H9 (cell line): ENCODE measurements at regions not wholly inside any gene's neighbourhood (a gene's known extent, or its start where the extent isn't known, plus 50 kb on each side); places are given as distances from the start of the nearest gene placed in this dataset.

Experiments used
- DNase-seq: peaks from one replicate; pipeline ENCODE4 v3.0.0-alpha.2; 2017
- H2AFZ ChIP-seq: one replicate; pipeline ENCODE4 v1.6.1; 2013; ENCODE audit warnings: mild to moderate bottlenecking, low read length, control low read depth, moderate library complexity
- H2AK5ac ChIP-seq: 2 replicates; pipeline ENCODE4 v1.6.1; 2013; ENCODE audit warnings: low read length, control low read depth, mixed read lengths; ENCODE audit not compliant: insufficient read length
- H2BK120ac ChIP-seq: one replicate; pipeline ENCODE4 v1.6.1; 2013; ENCODE audit warnings: low read depth, mild to moderate bottlenecking, low read length, control low read depth, inconsistent platforms; ENCODE audit not compliant: poor library complexity, severe bottlenecking
- H2BK12ac ChIP-seq: 2 replicates; pipeline ENCODE4 v1.6.1; 2013; ENCODE audit warnings: low read length, control low read depth, mixed read lengths, low read depth; ENCODE audit not compliant: insufficient read length
- H2BK15ac ChIP-seq: 2 replicates; pipeline ENCODE4 v1.6.1; 2013; ENCODE audit warnings: low read depth, low read length, control low read depth
- H2BK20ac ChIP-seq: one replicate; pipeline ENCODE4 v1.6.1; 2013; ENCODE audit warnings: low read depth, mild to moderate bottlenecking, low read length, control low read depth, inconsistent platforms; ENCODE audit not compliant: poor library complexity, severe bottlenecking
- H2BK5ac ChIP-seq: 2 replicates; pipeline ENCODE4 v1.6.1; 2013; ENCODE audit warnings: low read length, control low read depth, mixed read lengths; ENCODE audit not compliant: insufficient read length
- H3K14ac ChIP-seq: 2 replicates; pipeline ENCODE4 v1.6.1; 2013; ENCODE audit warnings: low read length, control low read depth; ENCODE audit not compliant: insufficient read depth
- H3K18ac ChIP-seq: 2 replicates; pipeline ENCODE4 v1.6.1; 2013; ENCODE audit warnings: low read depth, mild to moderate bottlenecking, mixed read lengths, low read length, control low read depth; ENCODE audit not compliant: insufficient read length
- H3K23ac ChIP-seq: 2 replicates; pipeline ENCODE4 v1.6.1; 2013; ENCODE audit warnings: low read length, control low read depth, mixed read lengths, low read depth; ENCODE audit not compliant: insufficient read length
- H3K23me2 ChIP-seq: 2 replicates; pipeline ENCODE4 v1.6.1; 2013; ENCODE audit warnings: low read depth, mild to moderate bottlenecking, mixed read lengths, low read length, control low read depth; ENCODE audit not compliant: insufficient read length, poor library complexity, severe bottlenecking
- H3K27ac ChIP-seq: 2 replicates; pipeline ENCODE4 v1.5.1; 2013; ENCODE audit warnings: low read length, control low read depth, mixed read lengths, low read depth; ENCODE audit not compliant: insufficient read length
- H3K27me3 ChIP-seq: 2 replicates; pipeline ENCODE4 v1.6.1; 2013; ENCODE audit warnings: low read length, control low read depth, inconsistent platforms; ENCODE audit not compliant: insufficient read depth
- H3K4ac ChIP-seq: 2 replicates; pipeline ENCODE4 v1.6.1; 2013; ENCODE audit warnings: low read depth, mild to moderate bottlenecking, control low read depth, inconsistent platforms, low read length, moderate library complexity
- H3K4me1 ChIP-seq: 2 replicates; pipeline ENCODE4 v1.6.1; 2013; ENCODE audit warnings: low read length, control low read depth, inconsistent platforms; ENCODE audit not compliant: insufficient read depth
- H3K4me2 ChIP-seq: 2 replicates; pipeline ENCODE4 v1.6.1; 2013; ENCODE audit warnings: low read length, control low read depth, mixed read lengths; ENCODE audit not compliant: insufficient read length, insufficient read depth
- H3K56ac ChIP-seq: 2 replicates; pipeline ENCODE4 v1.6.1; 2013; ENCODE audit warnings: low read depth, mild to moderate bottlenecking, mixed read lengths, low read length, control low read depth; ENCODE audit not compliant: insufficient read length
- H3K79me1 ChIP-seq: 2 replicates; pipeline ENCODE4 v1.6.1; 2013; ENCODE audit warnings: low read depth, mild to moderate bottlenecking, moderate library complexity, low read length, control low read depth, inconsistent platforms; ENCODE audit not compliant: insufficient read depth, poor library complexity, severe bottlenecking
- H3K79me2 ChIP-seq: 2 replicates; pipeline ENCODE4 v1.6.1; 2013; ENCODE audit warnings: low read length, control low read depth, inconsistent platforms; ENCODE audit not compliant: insufficient read depth
- H3K9ac ChIP-seq: 2 replicates; pipeline ENCODE4 v1.6.1; 2013; ENCODE audit warnings: low read length, control low read depth, mixed read lengths; ENCODE audit not compliant: insufficient read length; ENCODE audit errors: extremely low read depth
- H3K9me3 ChIP-seq: one replicate; pipeline ENCODE4 v1.6.1; 2013; ENCODE audit warnings: low read depth, low read length, inconsistent platforms; ENCODE audit not compliant: control insufficient read depth
- H3T11ph ChIP-seq: one replicate; pipeline ENCODE4 v1.6.1; 2013; ENCODE audit warnings: mild to moderate bottlenecking, low read length, control low read depth, inconsistent platforms
- H4K20me1 ChIP-seq: one replicate; pipeline ENCODE4 v1.6.1; 2013; ENCODE audit not compliant: control insufficient read depth, insufficient read length, insufficient read depth
- H4K5ac ChIP-seq: 2 replicates; pipeline ENCODE4 v1.6.1; 2013; ENCODE audit warnings: low read depth, mild to moderate bottlenecking, mixed read lengths, low read length, control low read depth; ENCODE audit not compliant: insufficient read length
- H4K8ac ChIP-seq: replicated peaks from 2 replicates; pipeline ENCODE4 v1.6.1; 2013; ENCODE audit warnings: low read length, control low read depth, mixed read lengths, low read depth; ENCODE audit not compliant: insufficient read length
- H4K91ac ChIP-seq: 2 replicates; pipeline ENCODE4 v1.6.1; 2013; ENCODE audit warnings: low read depth, mild to moderate bottlenecking, moderate library complexity, mixed read lengths, low read length, control low read depth; ENCODE audit not compliant: insufficient read length
- H3K27ac Mint-ChIP-seq, 3 experiments: 2 replicates in 2 of 3; 3 replicates in 1 of 3; pipeline ENCODE4 v1.8.0; 2020 to 2021; ENCODE audit warnings: mixed read lengths in 3 of 3, mild to moderate bottlenecking in 1 of 3, moderate library complexity in 1 of 3
- H3K27me3 Mint-ChIP-seq: 2 replicates; pipeline ENCODE4 v1.8.0; 2021; ENCODE audit warnings: low read depth, mild to moderate bottlenecking, moderate library complexity, mixed read lengths
- H3K36me3 Mint-ChIP-seq, 3 experiments: 2 replicates in 2 of 3; 3 replicates in 1 of 3; pipeline ENCODE4 v1.8.0; 2020 to 2021; ENCODE audit warnings: low read depth in 3 of 3, mixed read lengths in 3 of 3; ENCODE audit not compliant: insufficient read depth in 1 of 3
- H3K4me1 Mint-ChIP-seq, 2 experiments: 2 replicates each; pipeline ENCODE4 v1.8.0; 2020; ENCODE audit warnings: mixed read lengths in 2 of 2
- H3K4me3 Mint-ChIP-seq, 2 experiments: 2 replicates in 1 of 2; 3 replicates in 1 of 2; pipeline ENCODE4 v1.8.0; 2020 to 2021; ENCODE audit warnings: mild to moderate bottlenecking in 2 of 2, mixed read lengths in 2 of 2, moderate library complexity in 1 of 2
- H3K9me3 Mint-ChIP-seq, 2 experiments: 2 replicates in 1 of 2; 3 replicates in 1 of 2; pipeline ENCODE4 v1.8.0; 2020; ENCODE audit warnings: mild to moderate bottlenecking in 2 of 2, mixed read lengths in 2 of 2, moderate library complexity in 1 of 2
- WGBS: extraction: QIAGEN DNeasy Blood & Tissue Kit; methylation state at CpG from one replicate; pipeline ENCODE4 v1.1.7; 2013; ENCODE audit warnings: missing lambda C conversion rate, low lambda C conversion rate, mixed read lengths; ENCODE audit not compliant: insufficient read length; ENCODE audit errors: extremely low coverage; 5-methylcytosine and 5-hydroxymethylcytosine counted together
- TF ChIP-seq, protein P1 (sequence below): fragments of 200-600 bp; sonication (generic); conservative IDR thresholded peaks from 3 replicates; pipeline ENCODE4 v1.8.0; 2021; ENCODE audit warnings: antibody characterized with exemption, mild to moderate bottlenecking

DNA sequence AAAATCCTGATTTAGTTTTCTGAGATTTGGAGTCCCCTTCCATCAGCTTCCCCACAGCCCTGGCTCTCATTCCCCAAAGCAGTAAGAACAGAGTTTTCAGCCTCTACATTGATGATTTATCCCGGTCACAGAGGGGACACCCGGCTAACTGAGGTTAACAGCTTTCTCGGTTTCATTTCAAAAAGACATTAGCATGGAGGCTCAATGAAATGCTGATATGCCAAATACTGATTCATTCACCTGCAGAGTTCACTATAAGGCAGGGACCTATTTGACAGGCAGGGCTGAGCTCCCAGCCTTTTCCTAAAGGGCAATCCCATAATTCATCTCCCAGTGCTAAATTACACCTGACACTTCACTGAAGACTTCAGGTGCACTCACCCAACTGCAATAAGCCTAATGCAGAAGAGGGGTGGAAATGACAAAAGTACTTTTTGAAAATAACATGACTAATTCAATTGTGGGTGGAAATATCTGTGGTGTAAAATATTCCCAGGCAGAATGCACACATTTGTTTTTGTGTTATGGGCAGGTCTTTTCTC lies 99.8 kb upstream of the PMFBP1 start:
- Histone ChIP-seq H2BK120ac (no peak overlapping the region), H2BK12ac (no peak overlapping the region), H4K91ac (no peak overlapping the region), H4K5ac (no peak overlapping the region), H4K20me1 (no peaks in the 10 kb centered on the region), H3K9me3 (no peaks in the 10 kb centered on the region), H3K4me2 (no peak overlapping the region), H3K79me1 (no peaks in the 10 kb centered on the region), H3K9ac (no peak overlapping the region), H3K23me2 (no peaks in the 10 kb centered on the region), H4K8ac (no peak overlapping the region), H3K79me2 (no peaks in the 10 kb centered on the region), H3K18ac (no peak overlapping the region), H2BK5ac (no peak overlapping the region), H3T11ph (no peak overlapping the region), H3K56ac (no peak overlapping the region), H3K14ac (no peak overlapping the region), H3K23ac (no peak overlapping the region), H3K27ac (no peak overlapping the region), H2BK20ac (no peak overlapping the region), H3K4me1 (no peaks in the 10 kb centered on the region), H2AK5ac (no peak overlapping the region), H2AFZ (no peak overlapping the region), H2BK15ac (no peak overlapping the region), H3K27me3 (no peaks in the 10 kb centered on the region), H3K4ac (no peak overlapping the region)
- H3K27me3 Mint-ChIP-seq: no peaks in the 10 kb centered on the region
- no peak overlapping the region for H3K4me3 Mint-ChIP-seq
- H3K9me3 Mint-ChIP-seq: no peaks in the 10 kb centered on the region
- H3K4me1 Mint-ChIP-seq: peaks cover 0 to 4% of the 10 kb centered on the region in 2 experiments; a peak in 2 of 4 replicates
- TF ChIP-seq, protein P1, sequence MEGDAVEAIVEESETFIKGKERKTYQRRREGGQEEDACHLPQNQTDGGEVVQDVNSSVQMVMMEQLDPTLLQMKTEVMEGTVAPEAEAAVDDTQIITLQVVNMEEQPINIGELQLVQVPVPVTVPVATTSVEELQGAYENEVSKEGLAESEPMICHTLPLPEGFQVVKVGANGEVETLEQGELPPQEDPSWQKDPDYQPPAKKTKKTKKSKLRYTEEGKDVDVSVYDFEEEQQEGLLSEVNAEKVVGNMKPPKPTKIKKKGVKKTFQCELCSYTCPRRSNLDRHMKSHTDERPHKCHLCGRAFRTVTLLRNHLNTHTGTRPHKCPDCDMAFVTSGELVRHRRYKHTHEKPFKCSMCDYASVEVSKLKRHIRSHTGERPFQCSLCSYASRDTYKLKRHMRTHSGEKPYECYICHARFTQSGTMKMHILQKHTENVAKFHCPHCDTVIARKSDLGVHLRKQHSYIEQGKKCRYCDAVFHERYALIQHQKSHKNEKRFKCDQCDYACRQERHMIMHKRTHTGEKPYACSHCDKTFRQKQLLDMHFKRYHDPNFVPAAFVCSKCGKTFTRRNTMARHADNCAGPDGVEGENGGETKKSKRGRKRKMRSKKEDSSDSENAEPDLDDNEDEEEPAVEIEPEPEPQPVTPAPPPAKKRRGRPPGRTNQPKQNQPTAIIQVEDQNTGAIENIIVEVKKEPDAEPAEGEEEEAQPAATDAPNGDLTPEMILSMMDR: no peak
- no peak overlapping the region; a peak in 1 of 7 replicates for H3K27ac Mint-ChIP-seq
- DNase-seq: no peak
- no peaks in the 10 kb centered on the region; a peak in 2 of 7 replicates for H3K36me3 Mint-ChIP-seq
- WGBS: no CpG with 5 or more reads among the region's 3 CpGs
